DMS 273 treated with DMSO at 0.1 percent for 48 hours (cell line): ENCODE measurements at regions not wholly inside any gene's neighbourhood (a gene's known extent, or its start where the extent isn't known, plus 50 kb on each side); places are given as distances from the start of the nearest gene placed in this dataset.

Experiments used
- DNase-seq: peaks from one replicate; lab custom pipeline; 2025; lab: John Stamatoyannopoulos, UW

DNA sequence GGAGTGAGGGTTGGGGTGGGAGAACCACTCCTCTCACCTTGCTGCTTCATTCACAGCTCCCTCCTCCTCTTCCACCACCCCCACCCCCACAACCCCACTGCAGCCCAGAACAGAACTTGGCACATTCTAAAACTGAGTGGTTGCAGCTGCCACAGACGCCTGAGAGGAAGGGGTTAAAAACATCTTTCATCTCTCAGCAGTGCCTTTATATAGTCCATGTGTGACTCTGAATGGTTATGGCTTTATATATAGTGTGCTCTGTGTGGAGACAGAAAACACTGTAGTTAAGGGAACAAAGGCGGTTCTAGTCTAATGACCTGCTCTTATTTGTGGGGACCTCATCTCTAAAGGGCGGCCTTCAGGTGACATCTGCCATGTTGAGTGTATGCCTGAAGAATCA lies 144.8 kb downstream of the BCOR start:
- no peak for DNase-seq

DNA sequence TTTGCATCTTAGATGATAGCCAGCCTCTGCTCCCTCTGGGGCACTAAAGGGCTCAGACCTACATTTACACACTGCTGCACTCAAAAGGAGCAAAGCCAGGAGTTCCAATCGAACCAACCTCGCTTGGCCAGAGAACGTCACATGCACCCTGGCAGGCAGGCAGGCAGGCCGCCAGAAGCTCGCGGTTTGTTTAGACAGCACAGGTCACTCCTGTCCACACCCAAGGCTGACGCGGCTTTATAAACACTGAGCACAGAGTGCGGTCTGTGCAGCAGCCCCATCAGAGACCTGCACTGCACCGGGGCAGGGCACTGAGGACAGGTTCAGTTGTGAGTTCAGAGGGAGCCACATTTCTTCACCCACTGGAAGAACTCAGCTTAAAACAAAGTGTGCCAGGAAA lies 143.9 kb downstream of the BCOR start:
- no peak for DNase-seq

DNA sequence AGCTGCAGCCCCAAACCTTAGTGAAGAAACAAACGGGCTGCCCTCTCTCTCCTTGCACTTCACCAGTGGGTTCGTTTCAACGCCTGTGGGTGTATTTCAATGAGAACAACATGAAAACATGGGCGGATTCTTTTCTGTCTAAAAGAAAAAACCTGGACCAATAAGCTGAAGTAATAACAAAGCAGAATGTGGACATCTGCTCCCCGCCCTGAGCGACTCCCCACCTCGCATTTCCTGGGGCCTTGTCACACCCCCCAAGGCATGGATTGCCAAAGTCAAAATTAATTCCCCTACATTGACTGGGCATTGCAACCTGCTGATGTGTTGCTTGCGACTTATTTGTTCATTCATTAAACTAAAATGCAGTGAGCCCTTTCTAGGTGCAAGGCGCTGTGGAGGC lies 142.9 kb downstream of the BCOR start:
- DNase-seq = no peak

DNA sequence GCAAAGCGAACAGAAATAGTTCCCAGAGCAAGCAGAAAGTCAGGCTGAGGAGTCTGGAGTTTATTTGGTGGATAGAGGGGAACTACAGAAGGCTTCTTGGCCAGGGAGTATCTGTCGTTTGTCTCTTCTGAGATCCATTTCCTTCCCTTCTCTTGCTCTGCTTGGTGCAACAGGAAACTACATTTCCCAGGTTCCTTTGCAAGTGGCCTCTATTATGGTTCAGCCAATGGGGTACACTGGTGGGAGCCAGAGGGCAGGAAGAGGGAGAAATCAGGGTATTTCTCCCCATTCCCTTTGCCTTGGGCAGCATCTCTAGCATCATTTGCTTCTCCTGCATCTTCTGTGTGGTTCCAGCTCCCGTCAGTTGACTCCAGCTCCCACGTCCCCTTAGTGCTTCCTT lies 142.1 kb downstream of the BCOR start:
- no peak for DNase-seq

DNA sequence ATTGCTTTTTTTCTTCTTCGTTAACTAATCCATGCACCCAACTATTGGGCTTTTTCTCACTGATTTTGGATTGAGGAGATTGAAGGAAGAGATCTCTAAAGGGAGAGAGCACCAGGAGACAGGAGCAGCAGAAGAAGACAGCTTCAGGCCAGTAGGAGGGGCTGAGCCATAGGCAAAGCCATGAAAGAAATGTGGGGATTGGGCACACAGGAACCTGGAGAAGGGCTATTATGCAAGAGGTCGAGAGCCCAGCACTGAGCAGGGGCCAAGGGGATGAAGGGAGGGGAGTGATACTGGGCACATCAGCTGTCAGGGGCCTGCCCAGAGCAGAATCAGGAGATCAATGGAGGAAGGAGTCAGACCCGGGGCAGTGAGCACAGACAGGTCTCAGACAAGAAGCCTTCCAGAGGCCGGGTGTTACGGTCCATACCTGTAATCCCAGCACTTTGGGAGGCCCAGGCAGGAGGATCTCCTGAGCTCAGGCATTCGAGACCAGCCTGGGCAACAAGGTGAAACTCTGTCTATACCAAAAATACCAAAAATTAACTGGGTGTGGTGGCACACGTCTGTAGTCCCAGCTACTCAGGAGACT lies 140.9 kb downstream of the BCOR start:
- no peak for DNase-seq

DNA sequence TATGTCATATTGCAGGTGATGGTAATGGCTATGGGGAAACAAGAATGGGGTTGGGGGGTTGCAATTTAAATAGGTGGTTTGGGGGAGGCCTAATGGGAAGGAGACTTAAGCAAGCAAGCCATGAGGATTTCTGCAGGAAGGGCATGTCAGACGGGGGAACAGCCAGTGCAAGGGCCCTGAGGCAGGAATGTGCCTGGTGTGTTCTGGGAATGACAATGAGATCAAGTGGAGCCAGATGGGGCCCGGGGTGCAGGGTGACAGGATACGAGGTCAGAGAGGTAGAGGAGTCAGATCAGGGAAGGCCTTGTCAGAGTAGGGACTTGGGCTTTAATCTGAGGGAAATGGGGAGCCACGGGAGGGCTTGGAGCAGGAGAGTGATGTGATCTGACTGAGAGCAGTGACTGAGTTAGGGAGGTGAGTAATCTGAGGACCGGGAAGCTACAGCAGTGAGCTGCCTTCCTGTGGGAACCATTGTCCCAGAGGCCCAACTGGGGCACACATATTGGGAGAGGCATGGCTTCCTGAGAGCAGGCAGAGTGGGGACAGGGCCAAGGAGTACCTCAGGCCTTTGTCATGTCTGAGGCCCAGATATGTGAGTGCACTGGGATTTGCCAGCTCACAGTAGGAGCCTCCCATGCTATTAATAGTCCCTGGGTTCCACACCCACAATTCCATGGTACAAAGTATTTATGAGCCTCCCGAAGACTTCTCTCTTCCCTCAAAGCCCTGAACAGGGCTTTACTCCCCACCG lies 139.8 kb downstream of the BCOR start:
- DNase-seq = no peak

DNA sequence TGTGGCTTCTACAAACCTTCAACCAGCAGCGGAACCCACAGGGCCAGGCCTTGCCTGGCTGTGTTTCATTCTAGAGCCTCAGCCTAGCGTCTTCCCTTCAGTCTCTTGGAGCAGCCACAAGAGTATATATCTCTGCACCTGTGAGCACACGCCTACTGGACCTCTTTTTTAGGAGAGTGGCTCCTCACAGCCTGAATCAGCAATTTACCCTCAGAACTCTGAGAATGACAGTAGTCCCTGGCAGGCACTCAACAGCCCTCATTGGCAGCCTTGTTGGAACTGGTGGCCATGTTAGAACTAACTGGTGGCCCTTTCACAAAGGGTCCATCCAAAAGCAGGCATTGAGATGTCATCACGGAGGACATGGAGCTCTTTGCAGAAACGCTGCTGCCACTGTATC lies 138.9 kb downstream of the BCOR start:
- no peak for DNase-seq

DNA sequence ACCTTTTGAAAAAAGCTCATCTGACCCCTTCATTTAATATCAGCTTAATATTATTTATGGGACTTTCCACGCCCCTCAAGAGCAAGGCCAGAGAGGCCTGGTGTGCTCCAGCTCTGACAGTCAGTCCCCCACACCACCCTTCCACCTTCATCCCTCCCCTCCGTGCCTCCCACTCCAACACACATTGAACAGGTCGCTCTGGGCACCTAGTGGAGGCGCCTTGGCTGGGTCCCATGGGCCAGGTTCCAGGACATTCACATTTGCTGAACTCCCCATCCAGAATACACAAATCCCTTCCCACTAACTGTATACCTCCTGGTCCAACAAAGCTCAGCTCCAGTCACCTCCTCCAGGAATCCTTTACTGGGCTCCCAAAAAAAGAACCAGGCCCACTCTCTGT lies 137.5 kb downstream of the BCOR start:
- DNase-seq = no peak

DNA sequence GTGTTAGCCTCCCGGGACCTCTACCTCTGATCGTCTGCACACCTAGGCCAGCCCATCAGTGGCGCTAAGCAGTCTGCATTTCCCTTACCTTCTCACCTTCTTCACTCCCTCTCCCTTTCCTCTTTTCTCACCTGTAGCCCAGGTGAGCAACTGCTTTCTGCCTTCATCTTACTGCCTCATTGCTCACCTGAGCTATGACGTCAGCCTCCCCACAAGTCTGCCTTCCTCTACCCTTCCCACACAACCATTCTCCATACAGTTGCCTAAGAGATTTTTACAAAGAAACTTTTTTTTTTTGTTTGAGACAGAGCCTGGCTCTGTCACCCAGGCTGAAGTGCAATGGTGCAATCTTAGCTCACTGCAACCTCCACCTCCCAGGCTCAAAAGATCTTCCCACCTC lies 136.3 kb downstream of the BCOR start:
- no peak for DNase-seq

DNA sequence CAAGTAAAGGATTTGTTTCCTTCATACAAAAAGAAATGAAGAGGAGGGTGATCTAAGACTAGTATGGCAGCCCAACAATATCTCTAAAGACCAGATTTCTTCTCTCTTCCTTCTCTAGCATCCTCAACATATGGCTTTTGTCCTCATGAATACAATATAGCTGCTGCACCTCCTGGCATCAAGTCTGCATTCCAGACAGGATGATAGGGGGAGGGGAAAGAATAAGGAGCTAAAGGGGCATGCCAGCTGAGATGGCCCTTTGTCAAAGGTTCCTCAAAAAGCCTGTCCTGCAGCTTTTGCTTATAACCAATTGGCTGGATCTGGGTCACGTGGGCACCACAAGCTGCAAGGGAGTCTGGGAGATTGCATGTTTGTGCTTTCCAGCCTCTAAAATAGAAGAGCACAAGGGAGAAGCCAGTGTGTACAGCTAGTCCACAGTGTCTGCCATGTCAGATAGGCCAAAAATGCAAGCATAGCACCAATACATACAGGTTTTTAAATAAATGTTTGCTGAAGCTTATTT lies 132.6 kb downstream of the BCOR start:
- DNase-seq = no peak

DNA sequence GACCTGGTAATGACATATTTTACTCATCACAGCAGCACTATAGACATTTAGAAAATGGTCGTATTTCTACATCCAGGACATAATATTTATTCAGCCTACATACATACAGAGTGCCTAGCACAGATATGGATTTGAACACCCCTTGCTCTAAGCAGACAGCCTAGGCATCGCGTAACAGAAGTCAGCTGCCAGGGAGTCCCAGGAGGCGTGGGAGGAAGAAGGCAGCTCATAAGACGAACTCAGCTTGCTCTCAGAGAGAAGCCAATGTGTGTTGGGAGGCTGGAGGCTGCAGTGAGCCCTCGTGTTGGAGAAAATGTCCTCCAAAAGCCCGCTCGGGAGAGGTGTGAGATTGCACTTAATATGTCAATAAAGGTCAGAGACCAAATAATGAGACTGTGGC lies 131.6 kb downstream of the BCOR start:
- no peak for DNase-seq

DNA sequence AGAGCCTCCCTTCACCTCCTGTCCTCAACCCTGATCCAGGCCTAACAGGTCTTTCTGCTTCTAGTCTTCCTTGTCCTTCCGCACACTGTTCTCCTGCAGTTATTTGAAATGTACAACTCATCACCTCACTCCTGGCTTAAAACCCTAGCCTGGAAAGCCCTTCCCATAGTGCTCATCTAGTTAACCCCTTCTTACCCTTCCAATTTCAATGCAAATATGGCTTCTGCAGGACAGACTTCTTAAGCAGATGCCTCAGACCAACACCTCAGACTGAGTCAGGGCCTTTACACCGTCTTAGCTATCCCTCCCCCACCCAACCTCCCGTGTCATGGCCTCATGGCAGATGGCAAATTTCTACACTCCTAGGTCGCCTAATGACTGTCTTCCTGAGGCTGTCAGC lies 130.4 kb downstream of the BCOR start:
- no peak for DNase-seq

DNA sequence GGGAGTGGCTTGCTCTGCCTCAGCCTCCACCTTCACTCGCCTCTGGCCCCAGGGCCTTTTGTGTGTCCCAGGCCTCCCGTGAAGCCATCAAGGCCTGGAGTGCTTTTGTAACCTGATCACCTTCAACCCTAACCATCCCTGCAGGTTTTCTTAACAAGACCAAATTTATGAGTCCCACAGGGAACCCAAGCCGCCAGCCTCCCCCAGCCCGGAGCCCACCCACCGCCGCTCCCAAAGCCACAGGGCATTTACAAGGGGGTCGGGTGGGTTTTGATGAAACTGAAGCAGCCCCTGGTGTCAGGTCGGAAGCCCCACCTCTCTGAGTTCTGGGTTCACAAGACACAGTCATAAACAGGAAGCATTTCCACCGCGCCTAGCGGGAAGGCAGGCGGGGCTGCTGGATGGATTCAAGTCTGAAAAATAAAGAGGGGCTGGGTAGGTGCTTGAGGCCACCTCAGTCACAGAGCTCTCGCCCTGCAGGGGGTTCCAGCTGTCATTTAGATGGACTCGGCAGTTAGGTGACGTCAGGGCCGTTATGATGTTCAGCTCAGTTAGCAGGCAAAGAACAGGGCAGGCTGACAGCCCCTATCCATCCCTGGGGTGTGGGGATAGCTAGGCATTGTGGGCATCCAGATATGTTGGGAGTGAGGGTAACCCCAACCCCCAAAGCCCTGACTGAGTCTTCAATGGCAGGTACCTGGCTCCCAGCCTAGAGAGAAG lies 128.5 kb downstream of the BCOR start:
- no peak for DNase-seq

DNA sequence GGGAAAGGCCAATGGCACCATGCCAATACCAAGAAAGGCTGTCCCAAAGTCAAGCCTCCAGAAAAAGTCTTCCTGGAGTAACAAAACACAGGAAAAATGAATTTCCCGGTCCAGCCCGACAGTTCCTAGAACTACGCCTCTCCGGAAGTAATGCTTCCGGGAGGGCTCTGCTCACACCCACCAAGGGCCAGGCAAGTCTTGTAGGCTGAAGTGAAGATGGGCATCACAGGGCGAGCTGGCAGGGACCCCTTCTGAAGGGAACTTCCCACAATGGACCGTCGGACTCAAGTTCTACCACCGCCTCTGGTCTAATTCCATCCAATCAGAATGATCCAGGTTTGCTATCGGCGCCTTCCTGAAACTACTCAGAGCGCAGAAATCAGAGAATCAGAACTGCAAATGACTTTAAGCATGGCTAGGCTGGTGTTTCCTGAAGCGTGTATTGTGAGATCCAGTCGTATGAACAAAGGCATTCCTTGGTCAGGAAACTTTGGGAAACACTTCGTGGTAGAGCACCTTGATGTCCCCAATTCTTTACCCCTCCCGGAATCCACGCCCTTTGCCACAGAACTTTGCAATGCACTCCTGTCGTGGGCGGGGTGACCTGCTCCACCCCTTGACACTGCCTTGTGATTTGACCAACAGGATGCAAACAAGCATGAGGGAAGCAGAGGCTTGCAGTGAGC lies 127.8 kb downstream of the BCOR start:
- DNase-seq = no peak

DNA sequence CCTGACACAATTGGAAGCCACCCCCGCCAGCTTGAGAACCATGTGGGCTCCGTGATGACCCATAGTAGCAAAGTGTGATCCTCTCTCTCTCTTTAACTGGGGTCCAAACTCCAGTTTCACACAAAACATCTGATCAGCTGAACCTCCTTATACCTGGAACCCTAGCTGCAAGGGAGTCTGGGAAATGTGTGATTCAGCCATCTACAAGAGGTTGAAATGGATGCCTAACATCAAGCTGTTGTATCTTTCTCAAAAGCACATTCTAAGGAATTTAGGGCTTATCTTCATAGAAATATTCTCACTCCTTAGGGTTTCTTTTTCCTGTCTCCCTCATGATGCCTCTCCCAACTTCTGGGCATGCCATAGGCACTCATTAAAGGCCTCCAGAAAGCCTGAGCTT lies 126.0 kb downstream of the BCOR start:
- DNase-seq = no peak

DNA sequence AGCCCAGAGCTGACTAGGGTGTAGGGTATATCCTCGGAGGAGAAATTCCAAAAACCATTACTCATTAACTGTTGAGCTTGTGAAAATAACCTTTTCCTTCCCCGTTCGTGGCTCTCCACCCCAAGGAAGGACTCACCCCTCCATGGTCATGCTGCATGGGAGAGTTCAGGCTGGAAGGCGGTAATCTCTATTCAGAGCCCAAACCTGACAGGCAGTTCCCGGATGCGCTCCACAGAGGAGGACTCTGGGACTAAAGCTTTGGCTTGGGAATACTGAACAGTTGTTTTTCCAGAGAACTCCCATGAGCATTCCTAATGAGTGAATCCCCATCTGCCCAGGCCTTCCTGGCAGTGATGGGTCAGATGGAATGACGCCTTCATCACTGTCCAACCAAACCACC lies 125.4 kb downstream of the BCOR start:
- DNase-seq = no peak

DNA sequence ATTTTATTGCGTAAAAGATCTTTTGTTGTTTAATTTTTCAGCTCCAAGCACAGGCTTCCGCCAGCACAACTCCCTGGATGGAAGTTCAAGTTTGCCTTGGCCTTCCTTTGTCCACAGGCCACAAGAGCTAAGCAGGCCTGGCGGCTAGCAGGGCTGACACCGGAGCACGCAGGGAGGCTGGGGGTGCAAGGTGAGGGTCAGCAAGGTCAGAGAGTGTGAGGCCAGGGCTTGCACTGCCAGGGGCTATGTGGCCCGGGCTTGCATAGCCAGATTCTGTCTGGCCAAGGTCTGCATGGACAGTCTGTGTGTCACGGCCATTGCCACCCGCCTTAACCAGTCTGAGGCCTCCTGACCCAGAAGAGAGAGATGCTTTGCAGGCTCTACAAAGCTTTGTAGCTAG lies 123.9 kb downstream of the BCOR start:
- no peak for DNase-seq

DNA sequence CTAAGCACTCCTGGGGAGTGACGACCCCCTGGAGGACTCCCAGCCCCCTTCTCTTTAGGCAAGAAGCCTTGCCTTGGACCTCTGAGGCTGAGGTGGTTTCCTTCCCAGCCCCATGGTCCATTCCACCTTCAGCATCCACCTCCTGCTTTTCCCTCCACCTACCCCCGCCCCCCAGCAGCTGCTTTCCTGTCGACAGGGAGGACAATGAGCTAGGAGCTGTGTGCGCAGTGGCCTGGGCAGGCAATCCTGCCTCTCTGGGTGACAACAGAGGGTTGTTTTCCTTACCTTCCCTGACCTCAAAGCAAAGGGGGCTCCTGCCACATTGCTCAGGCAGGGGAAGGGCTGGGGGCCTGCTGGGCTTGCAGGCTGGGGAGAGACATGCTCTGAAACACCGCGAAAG lies 123.5 kb downstream of the BCOR start:
- DNase-seq = no peak

DNA sequence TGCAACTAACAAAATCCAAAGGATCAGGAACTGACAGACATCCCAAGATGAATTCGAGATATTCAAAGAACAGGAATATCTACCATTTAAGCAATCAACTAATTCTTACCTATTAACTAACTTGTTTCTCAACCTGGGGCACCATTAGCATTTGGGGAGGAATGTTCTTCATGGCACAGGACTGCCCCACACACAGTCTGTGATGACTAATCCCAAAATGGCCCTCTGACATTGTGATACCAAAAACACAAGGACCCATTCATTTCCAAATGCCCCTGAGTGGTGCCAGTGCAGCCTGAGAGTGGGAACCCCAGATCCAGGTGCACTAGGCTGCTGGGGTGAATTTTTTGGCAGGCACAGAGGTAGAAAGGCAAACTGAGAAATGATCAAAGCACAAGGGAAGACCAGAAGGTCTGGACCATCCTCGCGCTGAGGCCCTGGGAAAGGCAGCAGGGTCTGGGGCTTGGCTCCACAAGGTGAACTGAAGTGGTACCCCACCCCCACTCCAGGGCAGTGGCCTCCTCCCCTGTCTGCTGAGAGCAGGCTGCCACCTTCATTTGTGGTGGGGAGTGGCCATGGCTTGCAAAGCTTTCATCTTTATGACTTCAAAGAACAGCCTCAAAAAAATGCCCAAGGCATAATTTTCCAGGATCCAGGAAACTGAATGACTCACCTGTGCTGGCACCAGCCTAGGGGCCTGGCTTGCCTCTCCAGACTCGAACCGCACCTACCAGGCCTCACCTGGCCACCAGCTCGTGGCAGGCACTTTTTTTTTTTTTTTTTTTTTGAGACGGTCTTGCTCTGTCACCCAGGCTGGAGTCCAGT lies 122.4 kb downstream of the BCOR start:
- DNase-seq = no peak

DNA sequence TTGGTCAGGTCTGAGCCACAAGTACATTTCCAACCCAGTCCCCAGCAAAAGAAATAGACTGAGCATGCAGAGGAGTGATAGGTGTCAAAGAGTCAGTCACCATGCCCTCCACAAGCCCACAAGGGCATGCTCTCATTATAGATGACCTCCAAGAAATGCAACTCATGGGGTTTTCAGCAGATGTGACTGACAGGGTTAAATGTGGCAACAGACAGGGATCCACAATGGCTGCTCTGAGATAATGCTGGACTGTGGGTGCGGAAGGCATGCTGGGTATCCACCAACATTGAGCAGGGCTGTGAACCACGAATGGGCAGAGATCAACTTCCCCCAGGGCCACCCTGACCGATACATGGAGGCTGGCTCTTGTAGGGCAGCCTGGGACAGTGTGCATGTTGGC lies 115.8 kb downstream of the BCOR start:
- no peak for DNase-seq

DNA sequence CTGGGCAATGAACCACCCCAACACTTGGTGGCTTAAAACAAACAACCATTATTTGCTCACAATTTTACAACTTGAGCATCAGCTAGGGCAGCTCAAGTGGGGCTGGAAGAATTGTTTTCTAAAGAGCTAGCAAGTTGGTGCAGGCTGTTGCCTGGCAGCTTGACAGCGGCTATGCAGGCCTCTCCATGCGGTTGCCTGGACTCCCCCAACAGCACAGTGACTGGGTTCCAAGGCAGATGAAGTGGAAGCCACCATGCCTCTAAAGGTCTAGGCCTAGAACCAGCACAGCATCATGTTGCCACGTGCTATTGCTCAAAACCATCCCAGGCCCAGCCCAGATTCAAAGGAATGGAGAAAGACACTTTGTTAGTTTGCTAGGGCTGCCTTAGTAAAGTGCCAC lies 114.8 kb downstream of the BCOR start:
- no peak for DNase-seq

DNA sequence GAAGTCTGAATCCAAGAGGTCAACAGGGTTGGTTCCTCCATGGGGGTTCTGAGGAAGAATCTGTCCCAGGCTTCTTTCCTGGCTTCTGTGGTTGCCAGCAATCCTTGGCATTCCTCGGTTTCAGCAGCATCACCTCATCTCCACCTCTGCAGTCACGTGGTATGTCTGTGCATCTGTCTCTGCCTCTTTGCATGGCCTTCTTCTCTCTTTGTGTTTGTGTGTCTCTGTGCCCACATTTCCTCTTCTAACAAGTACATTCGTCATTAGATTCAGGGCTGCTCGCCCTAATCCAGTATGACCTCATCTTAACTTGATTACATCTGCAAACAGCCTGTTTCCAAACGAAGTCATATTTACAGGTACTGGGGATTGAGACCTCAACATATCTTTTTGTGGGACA lies 114.0 kb downstream of the BCOR start:
- peak; percentile 60 for DNase-seq
